ENCODE measurements at regions not wholly inside any gene's neighbourhood (a gene's known extent, or its start where the extent isn't known, plus 50 kb on each side); places are given as distances from the start of the nearest gene placed in this dataset.

GRCh38 chr18:70459251-70459650 is 170.4 kb downstream of the SOCS6 start:
- peaks cover 0 to 6% of the 10 kb centered on the region in 2 donors for H3K27me3 ChIP-seq
- H3K9me3 ChIP-seq = no peaks in the 10 kb centered on the region
- DNase-seq = no peak
- TF ChIP-seq POLR2A (IDR thresholded peaks at IDR 0.05) = no peak
- no peak for TF ChIP-seq CTCF (IDR thresholded peaks at IDR 0.05)
- H3K4me1 ChIP-seq = no peaks in the 10 kb centered on the region
- intact Hi-C loops (cut with DNase I; ENCODE audit: low total_unique reads) = no loop called here
- no peak overlapping the region for H3K27ac ChIP-seq
- no peaks in the 10 kb centered on the region for H3K36me3 ChIP-seq
- no peak overlapping the region for H3K4me3 ChIP-seq

- intact Hi-C loops (cut with DNase I; ENCODE audit: low total_unique reads) = no loop called here
- H3K27me3 ChIP-seq = peaks cover 0 to 6% of the 10 kb centered on the region in 2 donors
These were observed 168.9 kb downstream of the SOCS6 start for GRCh38 chr18:70457788-70458187.

DNA sequence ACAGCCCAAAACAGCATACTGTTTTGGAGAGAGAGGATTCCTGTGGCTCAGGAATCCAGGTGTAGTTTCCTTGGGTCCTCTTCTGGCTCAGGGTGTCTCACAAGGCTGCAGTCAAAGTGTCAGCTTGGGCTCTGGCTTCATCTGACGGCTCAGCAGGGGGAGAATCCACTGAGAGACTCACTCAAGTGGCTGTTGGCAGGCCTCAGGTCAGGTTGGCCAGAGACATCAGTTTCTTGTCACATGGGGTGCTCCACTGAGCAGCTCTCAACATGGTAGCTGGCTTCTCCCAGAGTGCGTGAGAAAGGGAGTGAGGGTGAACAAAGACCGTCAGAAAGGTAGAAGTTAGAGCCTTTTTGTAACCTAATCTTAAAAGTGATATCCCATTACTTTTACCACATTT is 168.4 kb downstream of the SOCS6 start:
- H3K4me1 ChIP-seq = no peaks in the 10 kb centered on the region
- H3K9me3 ChIP-seq = no peaks in the 10 kb centered on the region
- DNase-seq = no peak
- no peak overlapping the region for H3K27ac ChIP-seq
- no peaks in the 10 kb centered on the region for H3K36me3 ChIP-seq
- H3K4me3 ChIP-seq = no peak overlapping the region
- H3K27me3 ChIP-seq = peaks cover 0 to 6% of the 10 kb centered on the region in 2 donors
- intact Hi-C loops (cut with DNase I; ENCODE audit: low total_unique reads) = no loop called here
- TF ChIP-seq CTCF (IDR thresholded peaks at IDR 0.05) (no peak), POLR2A (IDR thresholded peaks at IDR 0.05) (no peak)

More at GRCh38 chr18:70457788-70458187, 168.9 kb downstream of the SOCS6 start:
- Histone ChIP-seq H3K36me3 (no peaks in the 10 kb centered on the region), H3K4me1 (no peaks in the 10 kb centered on the region), H3K9me3 (no peaks in the 10 kb centered on the region), H3K27ac (no peak overlapping the region), H3K4me3 (no peak overlapping the region)
- no peak for DNase-seq
- TF ChIP-seq POLR2A (IDR thresholded peaks at IDR 0.05) = no peak
- TF ChIP-seq CTCF (IDR thresholded peaks at IDR 0.05) = no peak

- no peak for DNase-seq
- Histone ChIP-seq H3K9me3 (no peaks in the 10 kb centered on the region), H3K27ac (no peak overlapping the region), H3K4me1 (no peaks in the 10 kb centered on the region), H3K4me3 (no peak overlapping the region), H3K36me3 (no peaks in the 10 kb centered on the region), H3K27me3 (peaks cover 0 to 6% of the 10 kb centered on the region in 2 donors)
- intact Hi-C loops (cut with DNase I; ENCODE audit: low total_unique reads) = no loop called here
- no peak for TF ChIP-seq CTCF (IDR thresholded peaks at IDR 0.05)
- TF ChIP-seq POLR2A (IDR thresholded peaks at IDR 0.05) = no peak
These were observed 167.5 kb downstream of the SOCS6 start for GRCh38 chr18:70456376-70456775.

DNA sequence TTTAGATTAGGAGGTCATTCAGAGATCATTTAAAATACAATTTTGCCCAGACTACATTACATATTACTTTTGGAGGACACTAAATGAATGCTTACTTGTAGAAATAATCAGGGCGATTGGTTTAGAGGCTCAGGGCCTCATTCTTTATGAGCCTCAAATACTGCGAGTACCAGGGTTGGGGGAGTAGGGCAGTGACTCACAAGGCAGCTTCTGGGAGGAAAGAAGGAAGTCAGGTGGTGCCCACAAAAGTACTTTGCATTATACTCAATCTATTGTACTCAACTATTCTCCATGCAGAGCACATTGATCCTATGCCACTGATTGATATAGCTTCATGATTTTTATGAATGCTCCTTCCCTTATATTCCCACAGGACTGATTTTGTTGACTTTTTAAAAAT is 166.9 kb downstream of the SOCS6 start:
- TF ChIP-seq CTCF (IDR thresholded peaks at IDR 0.05) (no peak), POLR2A (IDR thresholded peaks at IDR 0.05) (no peak)
- DNase-seq = no peak
- Histone ChIP-seq H3K9me3 (no peaks in the 10 kb centered on the region), H3K27ac (no peak overlapping the region), H3K4me3 (no peak overlapping the region), H3K36me3 (no peaks in the 10 kb centered on the region), H3K4me1 (no peaks in the 10 kb centered on the region), H3K27me3 (peaks cover 0 to 6% of the 10 kb centered on the region in 2 donors)
- intact Hi-C loops (cut with DNase I; ENCODE audit: low total_unique reads) = no loop called here

Data from uterus (tissue), 3 donors.